ENCODE measurements at regions not wholly inside any gene's neighbourhood (a gene's known extent, or its start where the extent isn't known, plus 50 kb on each side); places are given as distances from the start of the nearest gene placed in this dataset.

DNA sequence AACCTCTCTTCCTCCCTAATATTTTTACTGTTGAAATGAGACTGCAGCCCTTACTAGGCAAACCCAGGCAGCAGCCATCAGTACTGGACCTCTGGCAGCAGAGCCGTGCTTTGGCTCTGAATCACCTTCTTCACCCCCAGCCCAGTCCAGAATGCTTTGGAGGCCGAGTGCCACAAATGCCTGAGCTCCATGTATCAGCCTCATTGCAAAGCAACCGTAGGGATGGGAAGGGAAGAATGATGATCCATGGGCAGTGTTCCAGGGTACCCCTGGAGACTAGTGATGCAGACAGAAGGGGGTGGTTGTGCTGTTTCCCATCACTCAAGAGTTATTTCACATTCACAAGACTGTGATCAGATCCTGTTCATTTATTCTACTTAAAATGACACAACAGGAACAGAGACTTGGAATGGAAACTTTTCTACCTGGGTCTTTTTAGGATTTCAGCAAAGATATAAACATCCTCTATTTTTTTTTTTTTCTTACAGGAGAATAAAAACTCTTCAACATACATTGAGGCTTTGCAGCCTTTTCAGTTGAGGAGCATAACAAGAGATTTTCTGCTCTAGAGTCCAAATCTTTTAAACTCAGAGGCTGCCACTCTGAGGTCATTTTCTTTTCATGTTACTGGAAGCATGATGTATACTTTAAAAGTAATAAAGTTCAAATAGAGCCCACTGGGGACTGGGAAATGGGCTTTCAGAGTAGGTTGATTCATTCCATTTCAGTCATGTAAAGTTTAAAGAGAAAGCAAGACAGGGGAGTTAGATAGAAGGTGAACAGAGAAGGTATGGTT is 138.3 kb downstream of the KCNJ2 start:
- no TSS peak for BruUV-seq (replicated peaks)
- POLR2A ChIA-PET = no interaction called here
- no peak overlapping the region for H3K4me3 ChIP-seq (ENCODE audit: low read depth in 2 of 2, low read length in 2 of 2)
- TF ChIP-seq, protein P1, sequence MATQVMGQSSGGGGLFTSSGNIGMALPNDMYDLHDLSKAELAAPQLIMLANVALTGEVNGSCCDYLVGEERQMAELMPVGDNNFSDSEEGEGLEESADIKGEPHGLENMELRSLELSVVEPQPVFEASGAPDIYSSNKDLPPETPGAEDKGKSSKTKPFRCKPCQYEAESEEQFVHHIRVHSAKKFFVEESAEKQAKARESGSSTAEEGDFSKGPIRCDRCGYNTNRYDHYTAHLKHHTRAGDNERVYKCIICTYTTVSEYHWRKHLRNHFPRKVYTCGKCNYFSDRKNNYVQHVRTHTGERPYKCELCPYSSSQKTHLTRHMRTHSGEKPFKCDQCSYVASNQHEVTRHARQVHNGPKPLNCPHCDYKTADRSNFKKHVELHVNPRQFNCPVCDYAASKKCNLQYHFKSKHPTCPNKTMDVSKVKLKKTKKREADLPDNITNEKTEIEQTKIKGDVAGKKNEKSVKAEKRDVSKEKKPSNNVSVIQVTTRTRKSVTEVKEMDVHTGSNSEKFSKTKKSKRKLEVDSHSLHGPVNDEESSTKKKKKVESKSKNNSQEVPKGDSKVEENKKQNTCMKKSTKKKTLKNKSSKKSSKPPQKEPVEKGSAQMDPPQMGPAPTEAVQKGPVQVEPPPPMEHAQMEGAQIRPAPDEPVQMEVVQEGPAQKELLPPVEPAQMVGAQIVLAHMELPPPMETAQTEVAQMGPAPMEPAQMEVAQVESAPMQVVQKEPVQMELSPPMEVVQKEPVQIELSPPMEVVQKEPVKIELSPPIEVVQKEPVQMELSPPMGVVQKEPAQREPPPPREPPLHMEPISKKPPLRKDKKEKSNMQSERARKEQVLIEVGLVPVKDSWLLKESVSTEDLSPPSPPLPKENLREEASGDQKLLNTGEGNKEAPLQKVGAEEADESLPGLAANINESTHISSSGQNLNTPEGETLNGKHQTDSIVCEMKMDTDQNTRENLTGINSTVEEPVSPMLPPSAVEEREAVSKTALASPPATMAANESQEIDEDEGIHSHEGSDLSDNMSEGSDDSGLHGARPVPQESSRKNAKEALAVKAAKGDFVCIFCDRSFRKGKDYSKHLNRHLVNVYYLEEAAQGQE (IDR thresholded peaks at IDR 0.05; ENCODE audit: insufficient read depth in 1 of 2, low read depth in 2 of 2, low read length in 1 of 2) = no peak
- no peak for TF ChIP-seq SIN3A (IDR thresholded peaks at IDR 0.05; ENCODE audit: borderline replicate concordance, insufficient read depth, low read depth, low read length)
- no peak for TF ChIP-seq POLR2AphosphoS5 (IDR thresholded peaks at IDR 0.05; ENCODE audit: low read depth, low read length)
- TF ChIP-seq TCF7L2 (IDR thresholded peaks at IDR 0.05; ENCODE audit: low read depth, low read length) = no peak
- TF ChIP-seq, protein P2, sequence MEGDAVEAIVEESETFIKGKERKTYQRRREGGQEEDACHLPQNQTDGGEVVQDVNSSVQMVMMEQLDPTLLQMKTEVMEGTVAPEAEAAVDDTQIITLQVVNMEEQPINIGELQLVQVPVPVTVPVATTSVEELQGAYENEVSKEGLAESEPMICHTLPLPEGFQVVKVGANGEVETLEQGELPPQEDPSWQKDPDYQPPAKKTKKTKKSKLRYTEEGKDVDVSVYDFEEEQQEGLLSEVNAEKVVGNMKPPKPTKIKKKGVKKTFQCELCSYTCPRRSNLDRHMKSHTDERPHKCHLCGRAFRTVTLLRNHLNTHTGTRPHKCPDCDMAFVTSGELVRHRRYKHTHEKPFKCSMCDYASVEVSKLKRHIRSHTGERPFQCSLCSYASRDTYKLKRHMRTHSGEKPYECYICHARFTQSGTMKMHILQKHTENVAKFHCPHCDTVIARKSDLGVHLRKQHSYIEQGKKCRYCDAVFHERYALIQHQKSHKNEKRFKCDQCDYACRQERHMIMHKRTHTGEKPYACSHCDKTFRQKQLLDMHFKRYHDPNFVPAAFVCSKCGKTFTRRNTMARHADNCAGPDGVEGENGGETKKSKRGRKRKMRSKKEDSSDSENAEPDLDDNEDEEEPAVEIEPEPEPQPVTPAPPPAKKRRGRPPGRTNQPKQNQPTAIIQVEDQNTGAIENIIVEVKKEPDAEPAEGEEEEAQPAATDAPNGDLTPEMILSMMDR (IDR thresholded peaks at IDR 0.05) = no peak
- in situ Hi-C loops (cut with HindIII; ENCODE audit: low pct_unique_long_range_greater_than_20kb, low sequenced_read_pairs) (no loop called here), intact Hi-C loops (cut with micrococcal nuclease; ENCODE audit: unreplicated experiment) (no loop called here)
- H3K27me3 ChIP-seq (ENCODE audit: control insufficient read depth, insufficient read depth, low read length) = no peaks in the 10 kb centered on the region
- DNase-seq (ENCODE audit: low read depth, low spot score) = no peak
- H3K36me3 ChIP-seq (ENCODE audit: control insufficient read depth, insufficient read depth, low read length) = no peaks in the 10 kb centered on the region
- no peak overlapping the region for H3K27ac ChIP-seq (ENCODE audit: low read length)
- ATAC-seq = no peak
- H3K9me3 ChIP-seq (ENCODE audit: control insufficient read depth, insufficient read depth, low read depth, low read length) = no peaks in the 10 kb centered on the region
- CTCF ChIA-PET = no interaction called here
- no peaks in the 10 kb centered on the region for H3K4me1 ChIP-seq (ENCODE audit: control insufficient read depth, insufficient read depth, low read length)

DNA sequence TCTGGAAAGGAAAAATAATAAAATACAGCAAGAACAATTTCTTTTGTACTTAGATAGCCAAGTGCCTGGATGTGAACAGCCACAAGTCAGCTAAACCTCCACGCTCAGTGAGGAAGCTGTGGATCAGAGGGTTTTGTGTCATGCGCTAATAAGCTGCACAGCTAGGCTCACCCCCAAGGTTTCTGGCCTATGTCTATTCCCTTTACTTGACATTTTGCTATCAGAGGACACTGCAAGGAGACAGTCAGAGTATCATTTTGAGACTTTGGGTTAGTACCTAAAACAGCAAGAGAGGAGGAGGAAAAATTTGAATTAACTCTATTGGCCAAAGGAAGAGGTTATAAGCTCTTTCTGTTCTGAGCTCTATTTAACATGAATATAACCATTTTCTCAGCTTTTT is 139.3 kb downstream of the KCNJ2 start:
- no peak for DNase-seq (ENCODE audit: low read depth, low spot score)
- POLR2A ChIA-PET = no interaction called here
- BruUV-seq (replicated peaks) = no TSS peak
- TF ChIP-seq, protein P2 (IDR thresholded peaks at IDR 0.05) = no peak
- TF ChIP-seq TCF7L2 (IDR thresholded peaks at IDR 0.05; ENCODE audit: low read depth, low read length) = no peak
- TF ChIP-seq POLR2AphosphoS5 (IDR thresholded peaks at IDR 0.05; ENCODE audit: low read depth, low read length) = no peak
- TF ChIP-seq, protein P1 (IDR thresholded peaks at IDR 0.05; ENCODE audit: insufficient read depth in 1 of 2, low read depth in 2 of 2, low read length in 1 of 2) = no peak
- TF ChIP-seq SIN3A (IDR thresholded peaks at IDR 0.05; ENCODE audit: borderline replicate concordance, insufficient read depth, low read depth, low read length) = no peak
- no peak overlapping the region for H3K4me3 ChIP-seq (ENCODE audit: low read depth in 2 of 2, low read length in 2 of 2)
- no peak for ATAC-seq
- intact Hi-C loops (cut with micrococcal nuclease; ENCODE audit: unreplicated experiment) (no loop called here), in situ Hi-C loops (cut with HindIII; ENCODE audit: low pct_unique_long_range_greater_than_20kb, low sequenced_read_pairs) (no loop called here)
- H3K9me3 ChIP-seq (ENCODE audit: control insufficient read depth, insufficient read depth, low read depth, low read length) = no peaks in the 10 kb centered on the region
- H3K4me1 ChIP-seq (ENCODE audit: control insufficient read depth, insufficient read depth, low read length) = no peaks in the 10 kb centered on the region
- CTCF ChIA-PET = no interaction called here
- H3K36me3 ChIP-seq (ENCODE audit: control insufficient read depth, insufficient read depth, low read length) = no peaks in the 10 kb centered on the region
- H3K27ac ChIP-seq (ENCODE audit: low read length) = no peak overlapping the region
- no peaks in the 10 kb centered on the region for H3K27me3 ChIP-seq (ENCODE audit: control insufficient read depth, insufficient read depth, low read length)

All from Panc1 (cell line).